EH (cell line): ENCODE measurements at regions not wholly inside any gene's neighbourhood (a gene's known extent, or its start where the extent isn't known, plus 50 kb on each side); places are given as distances from the start of the nearest gene placed in this dataset.
"Not testable (repeated sequence)": the region's sequence is repeated elsewhere in the genome, so short reads cannot be mapped to it uniquely, and the experiment has no call there.

ENCODE experiments used
- DNase-seq: peaks from one replicate; pipeline ENCODE4 v3.0.0-alpha.2; 2015; ENCODE audit warnings: low read depth

DNA sequence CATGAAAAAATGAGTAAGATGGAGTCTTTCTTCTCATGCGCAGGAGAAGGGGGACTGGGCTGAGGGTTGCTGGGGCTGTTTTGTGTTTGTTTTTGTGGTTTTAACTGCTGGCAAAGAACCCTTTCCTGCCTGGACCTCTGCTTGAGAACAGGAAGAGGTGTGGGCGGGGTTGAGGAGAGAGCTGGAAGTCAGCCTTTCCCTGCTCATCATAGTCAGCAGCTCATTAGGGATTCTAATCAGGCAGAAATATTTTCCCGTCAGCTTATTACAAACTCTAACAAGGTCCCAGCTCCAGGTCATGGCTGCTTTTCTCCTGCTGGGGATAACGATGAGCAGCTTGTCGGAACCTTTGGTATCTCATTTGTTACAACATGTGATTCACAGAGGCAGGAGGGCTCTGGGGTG is 185.0 kb upstream of the NRXN3 start:
- peak; percentile 7 for DNase-seq

GRCh38 chr14:77986773-77987172 is 183.4 kb upstream of the NRXN3 start:
- DNase-seq, result no peak

GRCh38 chr14:77988096-77988870 is 181.9 kb upstream of the NRXN3 start:
- DNase-seq, result no peak

- peak; percentile 45 for DNase-seq
Observed at GRCh38 chr14:77988970-77989369, 181.2 kb upstream of the NRXN3 start.

- DNase-seq, result no peak
Observed at GRCh38 chr14:77989441-77989991, 180.7 kb upstream of the NRXN3 start.

- no peak for DNase-seq
Observed at GRCh38 chr14:77990337-77990736, 179.8 kb upstream of the NRXN3 start.

DNA sequence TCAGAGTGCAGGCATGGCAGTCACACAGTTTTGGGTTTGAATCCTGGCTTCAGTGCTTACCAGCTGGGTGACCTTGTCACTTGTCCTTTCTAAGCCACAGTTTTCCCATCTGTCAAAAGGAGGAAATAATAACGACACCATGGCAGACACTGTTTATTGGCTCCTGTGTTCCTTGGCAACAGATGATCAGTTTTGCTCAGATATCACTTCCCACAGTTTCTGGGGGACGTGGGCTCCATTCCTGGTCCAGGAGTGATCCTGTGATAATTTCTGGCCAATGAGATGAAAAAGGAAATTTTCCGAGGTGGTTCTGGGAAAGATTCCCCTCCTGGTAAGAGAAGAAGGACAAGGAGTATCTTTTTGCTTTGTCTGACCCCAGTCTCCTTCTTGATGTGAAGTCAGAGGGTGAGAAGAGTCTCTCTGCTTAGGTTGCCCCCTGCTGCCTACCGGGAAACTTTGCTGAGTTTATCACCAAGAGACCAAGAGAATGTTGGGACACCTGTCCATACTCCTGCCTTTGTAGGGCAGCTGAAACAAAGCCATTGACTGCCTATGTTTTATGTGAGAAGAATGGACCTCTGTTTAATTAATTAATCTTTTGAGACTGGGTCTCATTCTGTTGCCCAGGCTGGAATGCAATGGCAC is 178.9 kb upstream of the NRXN3 start:
- no peak for DNase-seq

GRCh38 chr14:78005325-78005724 is 164.8 kb upstream of the NRXN3 start:
- DNase-seq, result no peak

DNA sequence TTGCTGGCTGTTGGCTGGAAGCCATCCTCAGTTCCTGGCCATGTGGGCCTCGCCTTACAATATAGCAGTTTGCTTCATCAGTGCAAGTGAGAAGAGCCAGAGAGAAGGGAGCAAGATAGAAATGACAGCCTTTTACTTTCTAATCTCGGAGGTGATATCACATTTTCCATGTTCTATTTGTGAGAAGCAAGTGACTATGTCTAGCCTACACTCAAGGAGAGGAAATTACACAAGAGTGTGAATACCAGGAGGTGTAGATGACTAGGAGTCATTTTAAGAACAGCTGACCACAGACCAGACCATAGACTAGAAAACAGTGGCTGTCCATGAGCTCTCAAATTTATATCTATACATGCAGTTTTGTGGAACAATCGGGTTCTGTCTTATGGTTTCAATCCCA is 163.0 kb upstream of the NRXN3 start:
- DNase-seq, result no peak

- DNase-seq, result peak; percentile 4
Observed at GRCh38 chr14:78010688-78011087, 159.5 kb upstream of the NRXN3 start.

DNA sequence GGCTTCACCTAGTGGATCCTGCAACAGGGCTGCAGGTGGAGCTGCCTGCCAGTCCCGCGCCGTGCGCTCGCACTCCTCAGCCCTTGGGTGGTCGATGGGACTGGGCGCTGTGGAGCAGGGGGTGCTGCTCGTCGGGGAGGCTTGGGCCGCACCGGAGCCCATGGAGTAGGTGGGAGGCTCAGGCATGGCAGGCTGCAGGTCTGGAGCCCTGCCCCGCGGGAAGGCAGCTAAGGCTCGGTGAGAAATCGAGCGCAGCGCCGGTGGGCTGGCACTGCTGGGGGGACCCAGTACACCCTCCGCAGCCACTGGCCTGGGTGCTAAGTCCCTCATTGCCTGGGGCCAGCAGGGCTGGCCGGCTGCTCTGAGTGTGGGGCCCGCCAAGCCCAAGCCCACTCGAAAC is 156.3 kb upstream of the NRXN3 start:
- DNase-seq, result not testable (repeated sequence)

- DNase-seq, result no peak
Observed at GRCh38 chr14:78016532-78016931, 153.6 kb upstream of the NRXN3 start.

DNA sequence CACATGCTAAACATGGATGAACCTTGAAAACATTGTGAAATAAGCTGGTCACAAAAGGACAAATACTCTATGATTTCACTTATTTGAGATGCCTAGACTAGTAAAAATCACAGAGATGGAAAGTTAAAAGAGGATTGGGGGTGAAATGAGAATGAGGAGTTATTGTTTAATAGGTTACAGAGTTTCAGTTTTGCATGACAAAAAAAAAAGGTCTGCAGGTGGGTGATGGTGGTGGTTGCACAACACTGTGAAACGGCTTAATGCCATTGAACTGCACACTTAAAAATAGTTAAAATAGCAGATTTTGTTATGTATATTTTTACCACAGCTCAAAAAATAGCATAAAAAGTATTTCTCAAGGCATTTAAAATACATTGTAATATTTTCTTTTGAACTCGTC is 151.9 kb upstream of the NRXN3 start:
- DNase-seq, result no peak

GRCh38 chr14:78022059-78022458 is 148.1 kb upstream of the NRXN3 start:
- DNase-seq, result peak; percentile 50

DNA sequence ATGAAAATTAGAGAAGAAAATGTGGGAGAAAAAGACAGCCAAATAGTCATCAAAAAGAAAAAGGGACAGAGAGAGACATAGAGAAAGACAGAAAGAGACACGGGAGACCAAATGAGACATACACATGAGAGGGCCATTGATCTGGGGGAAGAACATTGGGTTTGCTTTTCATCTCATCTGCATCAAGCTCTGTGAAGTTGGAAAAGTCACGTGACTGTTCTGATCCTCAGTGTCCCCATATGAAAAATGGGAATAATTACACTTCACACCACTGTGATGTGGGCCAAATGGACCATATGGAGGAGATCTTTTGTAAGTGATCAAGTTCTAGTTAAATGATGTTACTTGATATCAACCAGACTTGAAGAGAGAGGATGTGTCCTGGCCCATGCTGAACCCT is 147.1 kb upstream of the NRXN3 start:
- no peak for DNase-seq

GRCh38 chr14:78028471-78028870 is 141.7 kb upstream of the NRXN3 start:
- DNase-seq, result no peak

DNA sequence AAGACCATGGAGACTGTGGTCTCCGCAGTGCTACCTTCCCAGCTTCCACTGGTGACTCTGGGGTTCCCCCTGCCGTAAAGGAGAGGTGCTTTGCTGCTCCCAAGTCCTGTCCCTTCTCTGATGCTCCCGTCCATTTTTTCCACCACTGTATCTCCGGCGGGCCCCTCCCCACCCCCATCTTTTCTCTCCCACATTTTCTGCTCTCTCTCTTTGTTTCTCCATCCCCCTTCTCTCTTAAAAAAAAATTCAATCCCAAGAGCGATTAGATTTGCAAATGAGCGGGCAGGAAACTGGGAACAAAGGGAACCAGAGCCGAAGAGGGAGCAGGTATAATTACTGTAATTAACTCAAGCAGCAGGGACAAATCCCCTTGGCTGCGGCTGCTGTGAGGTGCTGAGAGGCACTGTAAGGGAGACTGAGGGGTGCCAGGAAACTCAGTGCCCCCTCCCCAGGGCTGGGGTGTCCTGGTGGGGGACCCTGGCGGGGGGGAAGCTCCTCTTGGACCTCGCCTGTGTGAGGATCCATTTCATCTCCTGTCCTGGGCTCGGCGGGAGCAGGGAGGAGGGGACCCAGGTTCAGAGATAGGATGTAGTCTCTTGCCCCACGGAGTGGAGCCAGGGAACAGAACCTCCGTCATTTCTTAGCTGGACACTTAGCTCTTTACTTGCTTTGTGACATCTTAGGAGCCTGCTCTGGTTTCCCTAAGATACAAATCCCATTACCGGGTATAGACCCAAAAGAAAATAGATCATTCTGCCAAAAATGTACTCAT is 140.4 kb upstream of the NRXN3 start:
- no peak for DNase-seq

DNA sequence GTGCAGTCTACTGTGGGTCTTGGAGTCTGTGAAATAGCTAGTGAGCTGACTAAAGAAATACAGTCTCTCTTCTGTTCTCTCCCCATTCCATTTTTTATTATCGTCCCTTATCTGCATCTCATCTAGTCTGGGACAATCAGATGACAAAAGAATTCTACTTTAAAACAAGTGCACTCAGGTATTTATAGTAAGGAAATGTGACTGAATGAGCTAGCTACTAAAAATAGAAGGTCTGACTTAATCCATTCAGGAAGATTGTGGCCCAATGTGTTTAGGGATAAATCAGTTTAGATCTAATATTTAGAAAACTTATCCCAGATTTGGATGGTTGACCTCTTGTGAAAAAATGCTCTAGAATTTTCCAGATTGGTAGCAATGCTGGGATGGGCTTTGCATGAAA is 126.8 kb upstream of the NRXN3 start:
- DNase-seq, result no peak

GRCh38 chr14:78048120-78048519 is 122.1 kb upstream of the NRXN3 start:
- no peak for DNase-seq

GRCh38 chr14:78056890-78057289 is 113.3 kb upstream of the NRXN3 start:
- DNase-seq, result not testable (repeated sequence)

DNA sequence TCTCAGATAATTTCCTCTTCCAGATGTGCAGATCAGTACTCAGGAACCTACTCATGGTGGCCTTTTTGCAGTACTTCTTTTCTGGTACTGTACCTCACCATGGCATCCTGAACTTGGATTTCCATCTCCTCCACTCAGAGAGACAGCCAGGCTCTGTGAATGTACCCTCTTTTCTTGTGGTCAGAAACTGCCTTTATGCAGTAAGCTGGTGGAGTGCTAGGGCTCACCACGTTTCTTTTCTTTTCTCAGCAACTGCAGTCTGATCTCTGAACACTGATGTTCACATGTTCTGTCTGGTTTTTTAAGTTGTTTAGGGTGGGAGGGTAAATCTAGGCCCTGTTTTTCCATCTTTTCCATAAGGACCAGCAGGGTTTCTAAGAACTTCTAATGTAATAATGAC is 99.8 kb upstream of the NRXN3 start:
- DNase-seq, result no peak

GRCh38 chr14:78071016-78071549 is 99.1 kb upstream of the NRXN3 start:
- DNase-seq, result no peak
